Fibroblast of villous mesenchyme (primary cell): ENCODE measurements at regions not wholly inside any gene's neighbourhood (a gene's known extent, or its start where the extent isn't known, plus 50 kb on each side); places are given as distances from the start of the nearest gene placed in this dataset.

ENCODE experiments used
- DNase-seq: peaks from one replicate; pipeline ENCODE4 v3.0.0-alpha.2; 2010; ENCODE audit warnings: low read depth
- H3K4me3 ChIP-seq: 2 replicates; pipeline ENCODE4 v1.5.1; 2011; ENCODE audit warnings: low read depth, mild to moderate bottlenecking, low read length
- TF ChIP-seq, protein P1 (sequence below): IDR thresholded peaks from 2 replicates; pipeline ENCODE4 v1.5.1; 2012; ENCODE audit warnings: low read depth, mild to moderate bottlenecking, low read length; ENCODE audit not compliant: insufficient read depth

DNA sequence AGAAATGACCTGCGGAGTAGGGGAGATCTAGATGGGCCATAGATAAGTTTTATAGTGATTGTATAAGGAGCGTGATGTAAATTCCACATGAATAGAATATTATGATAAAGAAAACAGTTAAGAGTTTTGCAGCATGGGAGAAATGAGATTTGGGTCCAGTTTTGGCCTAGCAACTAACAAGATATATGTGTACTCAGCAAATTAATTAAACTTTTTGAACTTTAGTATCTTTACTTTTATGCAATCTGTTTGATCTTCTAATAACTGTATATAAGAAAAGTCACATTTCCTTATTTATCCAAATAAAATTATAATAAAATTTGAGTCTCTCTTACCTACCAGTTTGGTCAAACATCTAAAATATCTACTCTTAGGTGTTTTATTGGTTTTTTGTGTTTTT is 1011.8 kb upstream of the NCAM2 start:
- H3K4me3 ChIP-seq: no peak overlapping the region
- no peak for DNase-seq
- TF ChIP-seq, protein P1, sequence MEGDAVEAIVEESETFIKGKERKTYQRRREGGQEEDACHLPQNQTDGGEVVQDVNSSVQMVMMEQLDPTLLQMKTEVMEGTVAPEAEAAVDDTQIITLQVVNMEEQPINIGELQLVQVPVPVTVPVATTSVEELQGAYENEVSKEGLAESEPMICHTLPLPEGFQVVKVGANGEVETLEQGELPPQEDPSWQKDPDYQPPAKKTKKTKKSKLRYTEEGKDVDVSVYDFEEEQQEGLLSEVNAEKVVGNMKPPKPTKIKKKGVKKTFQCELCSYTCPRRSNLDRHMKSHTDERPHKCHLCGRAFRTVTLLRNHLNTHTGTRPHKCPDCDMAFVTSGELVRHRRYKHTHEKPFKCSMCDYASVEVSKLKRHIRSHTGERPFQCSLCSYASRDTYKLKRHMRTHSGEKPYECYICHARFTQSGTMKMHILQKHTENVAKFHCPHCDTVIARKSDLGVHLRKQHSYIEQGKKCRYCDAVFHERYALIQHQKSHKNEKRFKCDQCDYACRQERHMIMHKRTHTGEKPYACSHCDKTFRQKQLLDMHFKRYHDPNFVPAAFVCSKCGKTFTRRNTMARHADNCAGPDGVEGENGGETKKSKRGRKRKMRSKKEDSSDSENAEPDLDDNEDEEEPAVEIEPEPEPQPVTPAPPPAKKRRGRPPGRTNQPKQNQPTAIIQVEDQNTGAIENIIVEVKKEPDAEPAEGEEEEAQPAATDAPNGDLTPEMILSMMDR: no peak

DNA sequence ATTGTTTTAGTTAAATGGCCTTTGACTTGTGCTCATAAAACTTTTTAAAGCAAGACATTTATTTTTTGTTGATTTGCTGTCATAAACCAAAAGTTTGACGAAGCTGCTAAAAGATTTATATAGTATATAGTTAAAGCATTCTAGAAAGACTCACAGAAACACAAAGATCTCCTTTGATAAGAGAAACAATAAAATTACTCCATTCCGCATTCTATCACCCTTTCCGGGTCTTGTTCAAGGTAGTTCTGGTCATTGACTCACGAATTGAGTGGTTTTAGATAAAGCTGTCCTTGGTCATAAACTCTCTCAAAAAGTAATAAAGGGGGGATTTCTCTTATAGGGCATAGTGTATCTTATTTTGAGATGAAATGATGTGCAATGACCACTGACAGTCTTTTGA is 1010.5 kb upstream of the NCAM2 start:
- no peak for DNase-seq
- TF ChIP-seq, protein P1: no peak
- H3K4me3 ChIP-seq: no peak overlapping the region

DNA sequence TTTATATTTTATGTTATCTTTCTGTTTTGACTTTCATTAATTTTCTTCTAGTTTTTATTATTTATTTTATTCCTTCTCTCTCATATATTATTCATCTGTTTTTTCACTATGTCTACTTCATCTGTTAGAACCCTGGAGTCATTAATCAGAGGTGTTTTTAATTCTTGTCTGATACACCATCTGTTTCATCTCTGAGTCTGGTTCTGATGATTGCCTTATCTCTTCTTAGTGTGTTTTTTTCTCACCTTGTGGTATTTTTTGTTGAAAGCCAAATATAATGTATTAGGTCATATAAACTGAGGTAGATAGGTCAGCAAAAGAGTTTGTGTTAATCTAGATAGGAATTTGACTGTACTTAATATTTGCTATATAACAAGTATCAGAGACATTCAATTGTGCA is 1005.7 kb upstream of the NCAM2 start:
- no peak overlapping the region for H3K4me3 ChIP-seq
- TF ChIP-seq, protein P1: no peak

DNA sequence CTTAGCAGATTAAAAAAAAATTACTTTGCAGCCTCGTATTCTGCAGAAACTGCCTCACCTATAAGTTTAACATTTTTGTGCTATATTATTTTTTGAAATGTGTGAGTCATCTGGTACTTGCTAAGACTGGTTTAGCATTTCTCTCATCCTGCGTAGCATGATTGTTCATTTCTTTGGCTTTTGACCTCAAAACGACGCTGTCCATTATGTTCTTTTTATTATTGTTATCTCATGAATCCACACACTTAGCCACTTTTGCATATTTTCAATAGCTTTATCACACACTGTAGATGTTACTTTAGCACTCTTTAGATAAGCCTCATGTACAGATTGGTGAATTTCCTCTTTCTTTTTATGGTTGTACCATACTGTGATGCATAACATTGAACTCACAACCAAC is 1004.9 kb upstream of the NCAM2 start:
- no peak overlapping the region for H3K4me3 ChIP-seq
- TF ChIP-seq, protein P1: no peak
- no peak for DNase-seq

More for the DNA sequence above, 1005.7 kb upstream of the NCAM2 start:
- no peak for DNase-seq

DNA sequence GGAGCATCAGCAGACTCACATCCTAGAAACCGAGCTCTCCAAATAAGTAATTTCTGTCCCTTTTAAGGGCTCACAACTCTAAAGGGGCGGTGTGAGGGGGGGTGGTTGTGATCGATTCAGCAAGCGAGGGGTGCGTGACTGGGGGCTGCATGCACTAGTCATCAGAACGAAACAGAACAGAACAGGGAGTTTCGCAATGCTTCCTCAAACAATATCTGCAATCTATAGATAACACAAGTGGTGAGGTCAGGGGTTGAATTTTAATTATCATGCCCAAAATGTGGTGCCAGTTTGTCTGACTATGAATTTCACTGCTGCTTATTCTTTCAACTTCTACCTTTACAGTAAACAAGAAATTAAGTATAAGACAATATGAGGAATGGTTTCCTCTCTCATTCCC is 1003.0 kb upstream of the NCAM2 start:
- TF ChIP-seq, protein P1: no peak
- DNase-seq: no peak
- no peak overlapping the region for H3K4me3 ChIP-seq

DNA sequence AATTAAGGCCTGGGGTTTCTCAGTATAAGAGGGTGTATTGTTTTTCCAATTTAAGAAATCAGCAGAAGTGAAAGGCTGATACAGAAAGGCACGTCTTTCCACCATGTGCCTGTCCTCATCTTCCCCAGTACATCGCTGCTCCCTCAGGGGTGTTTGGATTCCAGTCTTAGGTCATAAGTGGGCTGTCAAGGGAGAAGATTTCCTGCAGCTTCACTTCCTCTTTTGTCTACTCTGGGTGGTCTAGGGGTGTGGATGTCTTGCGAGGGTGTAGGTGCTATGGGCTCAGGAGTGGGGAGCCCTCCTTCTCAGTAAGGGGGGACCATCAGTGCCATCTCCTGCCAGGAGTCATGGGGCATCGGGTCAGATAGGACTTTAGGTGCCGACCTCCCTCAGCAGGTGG is 999.8 kb upstream of the NCAM2 start:
- TF ChIP-seq, protein P1: no peak
- no peak for DNase-seq
- no peak overlapping the region for H3K4me3 ChIP-seq

DNA sequence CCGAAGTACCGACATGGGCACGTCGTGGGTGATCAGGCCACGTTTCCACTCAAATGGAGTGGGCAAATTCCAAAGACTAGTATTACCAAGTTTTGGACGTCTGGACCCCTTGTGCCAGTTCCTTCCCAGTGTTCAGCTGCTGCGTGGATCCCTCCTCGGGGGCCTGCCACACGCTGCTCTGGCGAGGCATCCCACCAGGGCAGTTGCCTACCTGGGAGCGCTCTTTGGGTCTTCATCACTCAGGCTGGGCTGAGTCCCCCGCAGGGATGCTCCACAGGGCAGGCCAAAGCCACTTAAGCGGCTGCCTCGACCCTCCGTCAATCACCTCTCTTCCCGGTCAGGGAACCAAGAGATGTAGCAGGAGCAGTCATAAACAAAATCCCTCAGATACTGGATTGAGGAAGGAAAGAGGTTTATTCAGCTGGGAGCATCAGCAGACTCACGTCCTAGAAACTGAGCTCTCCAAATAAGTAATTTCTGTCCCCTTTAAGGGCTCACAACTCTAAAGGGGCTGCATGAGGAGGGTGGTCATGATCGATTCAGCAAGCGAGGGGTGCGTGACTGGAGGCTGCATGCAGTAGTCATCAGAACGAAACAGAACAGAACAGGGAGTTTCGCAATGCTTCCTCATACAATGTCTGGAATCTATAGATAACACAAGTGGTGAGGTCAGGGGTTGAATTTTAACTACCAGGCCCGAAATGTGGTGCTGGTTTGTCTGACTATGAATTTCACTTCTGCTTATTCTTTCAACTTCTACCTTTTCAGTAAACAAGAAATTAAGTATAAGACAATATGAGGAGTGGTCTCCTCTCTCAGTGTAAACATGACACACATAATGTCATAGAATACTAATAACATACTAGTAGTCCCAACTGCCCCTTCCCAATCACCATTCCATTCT is 998.6 kb upstream of the NCAM2 start:
- DNase-seq: no peak

More for the DNA sequence above, 998.6 kb upstream of the NCAM2 start:
- H3K4me3 ChIP-seq: no peak overlapping the region
- TF ChIP-seq, protein P1: no peak
